ENCODE measurements at regions not wholly inside any gene's neighbourhood (a gene's known extent, or its start where the extent isn't known, plus 50 kb on each side); places are given as distances from the start of the nearest gene placed in this dataset.
"Not testable (repeated sequence)": the region's sequence is repeated elsewhere in the genome, so short reads cannot be mapped to it uniquely, and the experiment has no call there.

DNA sequence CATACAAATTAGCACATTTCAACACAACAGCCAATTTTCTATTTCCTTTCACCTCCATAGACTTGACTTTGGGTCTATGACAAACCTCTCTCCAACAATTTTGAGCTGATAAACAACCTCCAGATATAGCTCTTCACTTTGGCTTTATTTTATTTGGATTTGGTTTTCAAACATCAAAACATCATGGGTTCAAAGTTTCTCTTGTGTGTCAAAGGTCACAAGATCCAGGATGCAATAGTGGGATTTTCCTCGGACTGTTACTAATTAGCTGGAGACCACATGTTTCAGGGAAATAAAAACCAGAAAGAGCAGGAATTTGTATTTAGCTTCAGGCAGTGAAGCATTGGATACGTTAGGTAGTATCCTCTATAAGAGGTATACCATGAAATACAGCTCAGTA is 351.0 kb upstream of the SOX9 start:
- no peak for DNase-seq

DNA sequence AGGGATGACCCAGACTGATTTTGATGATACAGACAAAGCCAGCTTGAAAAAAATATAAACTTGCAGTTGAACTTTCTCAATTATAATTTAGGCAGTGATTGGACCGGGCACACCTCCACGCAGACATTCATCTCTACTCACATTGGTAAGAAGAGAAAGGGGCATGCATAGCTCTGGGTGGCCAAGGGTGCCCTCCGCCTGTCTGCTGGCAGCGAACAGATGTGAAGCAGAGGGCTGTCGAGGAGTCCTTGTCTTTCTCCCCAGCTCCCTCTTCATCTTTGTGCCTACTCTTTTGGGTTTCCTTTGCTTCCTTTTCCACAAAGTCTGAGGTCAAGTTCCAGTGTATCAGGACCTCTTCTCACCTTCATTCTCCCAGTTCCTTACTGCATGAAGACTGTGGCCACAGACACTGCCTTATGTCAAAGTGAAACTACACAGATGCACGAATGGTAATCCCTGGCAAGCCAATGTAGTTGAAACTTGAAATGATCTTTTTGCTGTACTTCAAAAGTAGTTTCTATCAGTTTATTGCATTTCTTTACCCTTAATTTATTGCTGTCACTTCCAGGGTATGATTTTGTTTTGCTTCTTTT is 343.7 kb upstream of the SOX9 start:
- DNase-seq = no peak

DNA sequence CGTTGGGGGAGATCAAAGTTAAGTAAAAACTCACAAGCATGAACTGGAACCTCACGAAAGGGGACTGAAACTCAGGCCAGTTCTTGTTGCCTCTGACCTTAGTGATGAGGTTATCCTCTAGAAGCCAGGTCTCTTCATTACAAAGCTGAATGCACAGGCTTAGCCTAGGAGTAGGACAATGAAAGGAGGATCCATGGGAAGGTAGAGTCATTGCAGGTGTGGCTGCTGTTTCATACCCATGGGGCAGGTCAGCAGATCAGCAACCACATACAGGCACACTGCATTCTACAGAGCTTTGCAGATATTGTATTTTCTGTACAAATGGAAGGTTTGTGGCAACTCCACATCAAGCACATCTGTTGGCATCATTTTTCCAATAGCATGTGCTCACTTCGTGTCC is 341.3 kb upstream of the SOX9 start:
- no peak for DNase-seq

DNA sequence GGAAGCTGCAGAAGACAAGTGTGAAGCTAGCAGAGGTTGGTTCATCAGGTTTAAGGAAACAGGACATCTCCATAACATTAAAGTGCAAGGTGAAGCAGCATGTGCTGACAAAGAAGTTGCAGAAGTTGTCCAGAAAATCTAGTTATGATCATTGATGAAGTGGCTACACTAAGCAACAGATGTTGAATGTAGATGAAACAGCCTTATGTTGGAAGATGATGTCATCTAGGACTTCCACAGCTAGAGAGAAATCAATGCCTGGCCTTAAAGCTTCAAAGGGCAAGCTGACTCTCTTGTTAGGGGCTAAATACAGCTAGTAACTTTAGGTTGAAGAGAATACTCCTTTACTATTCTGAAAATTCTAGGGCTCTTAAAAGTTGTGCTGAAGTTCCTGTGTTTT is 340.2 kb upstream of the SOX9 start:
- no peak for DNase-seq

DNA sequence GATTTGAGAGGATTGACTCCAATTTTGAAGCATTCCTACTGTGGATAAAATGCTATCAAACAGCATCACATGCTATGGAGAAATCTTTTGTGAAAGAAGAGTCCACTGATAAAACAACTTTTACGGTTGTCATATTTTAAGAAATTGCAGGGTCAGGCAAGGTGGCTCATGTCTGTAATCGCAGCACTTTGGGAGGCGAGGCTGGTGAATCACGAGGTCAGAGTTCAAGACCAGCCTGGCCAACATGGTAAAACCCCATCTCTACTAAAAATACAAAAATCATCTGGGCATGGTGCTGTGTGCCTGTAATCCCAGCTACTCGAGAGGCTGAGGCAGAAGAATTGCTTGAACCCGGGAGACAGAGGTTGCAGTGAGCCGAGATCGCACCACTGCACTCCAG is 338.8 kb upstream of the SOX9 start:
- not testable (repeated sequence) for DNase-seq

DNA sequence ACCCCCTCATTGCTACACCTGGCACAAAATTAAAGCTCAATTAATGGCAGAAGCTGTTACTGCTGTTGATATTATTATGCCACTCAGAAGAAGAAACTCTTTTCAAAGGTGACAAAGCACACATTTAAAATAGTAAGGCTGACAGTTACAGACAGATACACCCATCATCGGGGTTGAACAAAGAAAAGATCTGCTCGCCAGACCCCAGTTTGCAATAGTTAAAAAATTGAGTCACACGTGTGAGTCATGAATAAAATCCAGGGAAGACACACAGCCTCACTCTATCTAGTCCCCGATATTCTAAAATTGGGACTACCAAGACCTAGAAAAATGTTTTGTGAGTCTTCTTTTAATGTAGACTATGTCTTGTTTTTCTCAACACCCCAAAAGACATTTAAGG is 330.0 kb upstream of the SOX9 start:
- no peak for DNase-seq

DNA sequence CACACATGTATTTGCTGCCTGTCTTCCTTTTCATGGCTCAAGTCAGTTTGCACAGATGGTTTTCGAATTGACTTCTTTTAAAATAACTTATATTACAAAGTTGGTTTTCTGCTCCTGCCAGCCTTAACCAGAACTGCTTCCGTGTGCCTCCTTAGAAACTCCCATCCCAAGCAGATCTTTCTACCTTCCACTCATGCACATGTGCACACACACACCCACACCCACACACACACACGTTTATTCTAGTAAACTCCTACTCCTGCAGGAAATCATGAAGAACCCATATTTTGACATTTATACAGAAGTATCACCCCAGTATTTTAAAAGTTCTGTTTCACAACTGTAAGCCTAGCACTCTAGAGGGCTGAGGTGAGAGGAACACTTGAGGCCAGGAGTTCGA is 329.5 kb upstream of the SOX9 start:
- DNase-seq = no peak

DNA sequence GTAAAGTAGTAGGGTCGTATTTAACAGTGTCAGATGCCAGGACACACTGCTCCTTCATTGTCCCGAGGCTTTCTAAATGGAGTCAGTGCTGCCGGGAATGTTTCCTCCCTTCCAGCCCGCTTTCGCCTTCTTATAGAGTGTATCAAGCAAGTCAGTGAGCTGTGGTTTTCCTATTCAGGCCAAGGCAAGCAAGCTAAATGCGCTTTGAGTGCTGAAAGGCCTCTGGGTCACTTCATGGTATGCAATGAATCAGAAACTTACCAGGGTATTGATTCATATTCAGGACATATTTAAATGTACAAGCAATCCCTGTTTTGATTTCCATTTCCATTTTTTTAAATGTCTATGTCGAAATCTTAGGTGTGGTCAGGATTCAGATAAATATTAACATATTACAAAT is 327.9 kb upstream of the SOX9 start:
- DNase-seq = no peak

DNA sequence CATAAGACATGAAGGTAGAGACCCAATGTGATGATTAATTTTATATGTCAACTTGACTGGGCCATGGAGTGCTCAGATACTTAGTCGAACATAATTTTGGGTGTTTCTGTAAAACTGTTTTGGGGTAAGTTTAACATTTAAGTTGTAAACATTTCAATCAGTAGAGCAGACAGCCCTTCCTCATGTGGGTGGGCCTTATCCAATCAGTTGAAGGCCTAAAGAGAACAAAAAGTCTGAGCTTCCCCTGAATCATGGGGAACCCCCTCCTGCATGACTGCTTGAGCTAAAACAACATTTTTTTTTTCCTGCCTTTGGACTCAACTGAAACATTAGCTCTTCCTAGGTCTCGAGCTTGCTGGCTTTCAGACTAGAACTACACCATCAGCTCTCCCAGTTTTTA is 327.3 kb upstream of the SOX9 start:
- DNase-seq = no peak

DNA sequence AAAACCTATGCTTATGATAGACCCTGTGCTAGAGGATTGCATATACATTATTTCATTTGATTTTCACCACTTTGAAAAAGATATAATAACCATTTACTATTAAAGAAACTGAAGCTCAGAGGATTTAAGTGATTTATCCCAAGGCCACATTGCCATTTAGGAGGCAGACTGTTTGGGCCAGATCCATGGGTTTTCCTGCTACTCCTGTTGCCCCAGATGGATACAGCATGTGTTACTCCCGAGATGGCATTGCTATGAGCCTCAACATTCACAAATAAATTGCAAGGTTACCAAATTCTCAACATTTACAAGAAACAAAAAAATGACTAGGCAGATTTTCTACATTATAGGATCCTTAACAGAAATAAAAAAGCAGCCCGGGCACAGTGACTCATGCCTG is 322.1 kb upstream of the SOX9 start:
- DNase-seq = no peak

DNA sequence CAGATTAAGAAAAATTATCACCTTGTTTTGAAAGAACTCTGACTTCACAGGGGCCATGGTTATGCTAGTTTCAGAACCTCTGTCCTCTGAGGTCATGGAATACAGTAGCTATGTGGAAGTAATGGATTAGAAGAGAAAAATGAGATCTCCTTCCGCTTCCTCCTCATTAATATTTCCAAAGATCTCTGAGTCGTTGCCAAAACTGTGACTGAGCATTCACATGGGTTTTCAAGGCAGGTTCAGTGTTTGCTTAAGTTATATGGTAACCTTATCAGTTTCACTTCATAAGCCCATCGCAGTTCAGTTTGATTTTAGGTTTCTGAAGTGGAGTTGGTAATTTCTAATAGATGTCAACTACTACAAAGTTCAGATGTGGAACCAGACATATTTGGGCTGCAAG is 321.2 kb upstream of the SOX9 start:
- DNase-seq = no peak

DNA sequence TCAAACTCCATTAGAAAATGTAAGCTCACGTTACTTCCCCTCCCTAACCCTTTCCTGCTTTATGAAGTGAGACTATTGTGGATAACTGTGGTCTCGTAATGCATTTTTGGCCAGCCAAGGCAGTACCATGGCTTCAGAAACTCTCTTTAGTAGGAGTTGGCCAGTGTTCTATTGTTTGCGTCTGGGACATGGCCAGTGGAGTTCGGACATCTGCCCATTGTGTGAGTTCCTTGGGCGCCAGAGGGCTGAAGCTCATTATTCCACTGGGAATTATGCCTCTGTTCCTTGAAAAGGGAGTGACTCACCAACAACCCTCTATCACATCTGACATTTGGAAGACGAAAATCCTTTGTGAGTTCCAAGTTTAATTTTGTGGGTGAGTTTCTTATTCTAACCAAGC is 319.5 kb upstream of the SOX9 start:
- DNase-seq = no peak

DNA sequence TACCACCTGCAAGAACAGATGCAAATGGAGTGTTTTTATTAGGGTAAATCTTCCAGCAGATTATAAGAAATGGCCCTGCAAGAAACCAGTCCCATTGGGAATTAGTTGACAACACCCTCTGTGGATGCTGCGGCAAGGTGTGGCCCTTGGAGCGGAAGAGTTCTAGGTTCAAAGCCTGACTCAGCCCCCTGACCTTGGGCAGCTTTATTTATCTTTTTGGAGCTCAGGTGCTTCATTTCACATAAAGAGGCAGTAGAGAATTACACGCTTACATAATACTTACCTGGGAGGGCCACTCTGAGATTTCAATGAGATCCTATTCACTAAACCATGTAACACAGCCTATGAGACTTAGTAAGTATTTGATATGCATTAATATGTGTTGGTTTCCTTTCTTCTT is 318.2 kb upstream of the SOX9 start:
- DNase-seq = no peak

DNA sequence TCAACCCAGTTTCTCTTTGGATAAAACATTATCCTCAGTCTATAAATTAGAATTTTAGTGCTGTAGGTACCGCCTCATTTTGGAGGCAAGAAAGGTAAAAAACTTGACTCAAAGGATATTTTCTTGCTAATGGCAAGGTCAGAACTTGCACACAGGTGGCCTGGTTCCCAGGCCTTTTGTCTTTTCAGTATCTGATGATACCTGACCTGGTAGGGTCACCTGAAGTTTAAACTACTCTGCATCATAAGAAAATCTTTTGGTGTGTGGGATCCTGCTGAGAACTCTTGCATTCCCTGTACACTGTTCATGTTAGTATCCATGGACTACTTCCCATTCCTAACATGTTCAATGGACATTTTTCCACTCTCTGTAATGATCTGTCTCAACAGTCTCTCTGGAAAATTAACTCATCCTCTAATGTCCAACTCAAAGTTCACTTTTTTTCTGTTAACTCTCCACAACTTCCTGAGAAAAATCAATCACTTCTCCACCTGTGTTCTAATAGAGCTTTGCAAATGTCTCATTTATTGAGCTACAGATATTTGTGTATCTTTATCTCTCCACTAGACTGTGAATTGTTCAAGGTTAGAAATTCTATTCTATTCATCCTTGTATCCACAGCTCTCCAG is 317.1 kb upstream of the SOX9 start:
- DNase-seq = no peak

DNA sequence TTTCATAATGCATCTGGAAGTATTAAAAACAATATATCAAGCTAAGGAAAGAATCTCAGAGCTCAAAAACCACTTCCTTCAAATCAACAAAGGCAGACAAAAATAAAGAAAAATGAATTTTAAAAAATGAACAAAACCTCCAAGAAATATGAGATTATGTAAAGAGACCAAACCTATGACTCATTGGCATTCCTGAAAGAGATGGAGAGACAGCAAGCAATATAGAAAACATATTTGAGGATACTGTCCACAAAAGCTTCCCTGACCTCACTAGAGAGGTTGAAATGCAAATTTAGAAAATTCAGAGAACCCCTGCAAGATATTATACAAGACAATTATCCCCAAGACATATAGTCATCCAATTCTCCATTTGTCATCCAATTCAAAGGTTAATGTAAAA is 311.3 kb upstream of the SOX9 start:
- DNase-seq = no peak

DNA sequence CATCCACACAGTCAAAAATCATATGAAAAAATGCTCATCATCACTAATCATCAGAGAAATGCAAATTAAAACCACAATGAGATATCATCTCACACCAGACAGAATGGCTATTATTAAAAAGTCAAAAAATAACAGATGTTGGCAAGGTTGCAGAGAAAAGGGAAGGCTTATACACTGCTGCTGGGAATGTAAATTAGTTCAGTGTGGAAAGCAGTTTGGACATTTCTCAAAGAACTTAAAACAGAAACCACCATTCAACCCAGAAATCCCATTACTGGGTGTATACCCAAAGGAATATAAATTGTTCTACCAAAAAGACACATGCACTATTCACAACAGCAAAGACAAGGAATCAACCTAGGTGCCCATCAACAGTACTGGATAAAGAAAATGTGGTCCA is 307.0 kb upstream of the SOX9 start:
- DNase-seq = not testable (repeated sequence)

DNA sequence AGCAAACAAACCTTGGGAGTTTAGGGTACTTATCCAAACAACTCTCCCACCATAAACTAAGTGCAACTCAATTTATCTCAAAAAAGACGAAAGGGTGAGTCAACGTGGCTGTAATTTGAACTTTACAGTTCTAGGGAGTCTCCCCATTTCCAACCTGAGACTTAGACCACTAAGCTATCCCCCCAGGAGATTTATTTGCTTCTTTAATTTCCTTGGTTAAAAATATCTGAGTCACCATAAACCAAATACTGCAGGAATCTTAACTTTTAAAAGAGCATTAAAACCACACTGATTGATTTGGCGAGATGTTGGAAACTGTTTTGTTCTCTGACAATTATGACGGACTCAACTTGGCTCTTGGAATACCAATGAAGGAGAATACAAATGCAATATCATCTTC is 299.3 kb upstream of the SOX9 start:
- no peak for DNase-seq

DNA sequence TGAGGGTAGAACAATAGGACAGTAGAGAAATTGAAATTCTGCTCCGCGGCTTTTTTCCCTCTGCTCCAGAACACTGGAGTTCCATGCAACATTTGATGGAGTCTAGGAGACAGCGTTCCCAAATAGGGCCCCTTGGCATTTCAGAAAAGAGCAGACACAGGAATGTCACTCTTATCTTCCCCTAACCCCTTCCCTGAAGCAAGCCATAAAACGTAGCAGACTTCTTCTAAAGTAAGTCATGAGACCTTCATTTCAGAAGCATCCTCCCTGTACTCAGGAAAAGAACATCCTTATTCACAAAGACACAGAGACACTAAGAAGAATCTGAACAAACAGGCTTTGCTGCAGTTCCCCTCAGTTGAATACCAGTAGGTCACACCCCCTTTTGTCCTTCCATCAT is 296.1 kb upstream of the SOX9 start:
- DNase-seq = no peak

DNA sequence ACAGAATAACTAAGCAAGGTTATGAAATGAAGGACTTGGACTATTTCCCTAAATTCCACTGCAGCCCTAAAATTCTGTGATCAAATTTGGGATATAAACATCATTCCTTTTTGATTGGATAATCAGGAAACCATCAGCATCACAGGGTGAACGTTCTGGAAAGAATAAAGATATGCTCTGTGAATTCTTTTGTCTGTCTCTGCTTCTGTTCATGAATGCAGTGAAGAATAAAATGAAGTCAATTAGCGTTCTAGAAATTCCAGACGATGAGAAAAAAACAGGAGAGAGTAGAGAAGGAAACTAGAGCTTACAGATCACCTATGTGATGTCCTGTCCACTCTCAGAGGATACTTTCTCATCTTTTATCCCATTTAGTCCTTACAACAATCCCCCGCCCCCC is 295.1 kb upstream of the SOX9 start:
- DNase-seq = no peak

DNA sequence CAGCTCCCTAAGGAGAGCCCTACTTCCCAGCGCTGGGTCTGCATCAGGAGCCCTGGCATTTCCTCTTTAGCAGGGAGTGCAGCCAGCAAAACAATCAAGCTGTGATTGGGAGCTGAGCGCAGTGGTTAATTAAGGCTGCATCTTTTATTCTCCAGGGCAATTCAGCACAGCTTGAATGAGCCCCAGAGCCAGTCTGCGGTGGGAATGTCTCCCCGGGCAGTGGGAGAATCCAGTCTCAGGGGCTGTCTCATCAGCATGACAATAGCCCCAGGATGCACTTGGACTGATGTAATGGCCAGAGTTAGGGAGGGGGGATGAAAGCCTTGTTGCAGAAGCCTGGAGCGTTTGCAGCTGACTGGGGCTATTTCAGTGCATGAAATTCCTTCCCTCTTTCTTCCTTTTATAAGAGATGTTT is 292.6 kb upstream of the SOX9 start:
- peak; percentile 67 for DNase-seq

DNA sequence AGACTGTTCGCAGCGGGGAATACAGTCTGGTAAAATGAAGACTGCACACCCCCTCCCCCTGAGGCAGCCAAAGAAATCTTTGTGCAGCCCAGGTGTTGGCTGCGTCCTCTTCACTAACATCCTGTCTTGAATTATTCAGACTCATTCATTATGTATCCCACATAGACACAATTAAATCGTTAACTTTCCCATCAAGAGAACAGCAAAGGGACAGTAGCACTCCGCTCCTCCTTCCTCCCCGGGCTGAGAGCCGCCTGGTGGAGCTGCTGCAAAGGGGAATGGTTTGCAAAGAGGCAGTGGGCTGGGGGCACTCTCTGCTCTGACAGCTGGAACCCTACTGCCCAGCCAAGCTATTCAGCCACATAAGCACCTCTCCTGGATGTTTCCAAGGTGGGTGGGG is 290.0 kb upstream of the SOX9 start:
- DNase-seq = no peak

DNA sequence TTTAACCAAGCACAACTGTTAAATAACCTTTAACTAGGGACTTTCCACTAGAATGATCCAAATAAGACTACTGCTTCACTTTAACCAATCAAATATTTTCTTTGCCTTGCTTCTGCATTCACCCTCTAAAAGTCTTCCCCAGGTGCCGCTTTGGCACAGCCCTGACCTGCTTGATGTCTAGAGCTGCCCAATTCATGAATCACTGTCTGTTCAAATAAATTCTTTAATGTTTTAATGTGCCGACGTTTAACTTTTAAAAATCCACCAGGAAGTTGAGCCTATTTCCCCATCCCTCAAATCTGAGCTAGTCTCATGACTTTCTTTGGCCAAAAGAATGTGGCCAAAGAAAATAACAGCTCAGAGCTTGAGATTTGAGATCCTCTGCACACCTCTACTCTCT is 277.8 kb upstream of the SOX9 start:
- no peak for DNase-seq

DNA sequence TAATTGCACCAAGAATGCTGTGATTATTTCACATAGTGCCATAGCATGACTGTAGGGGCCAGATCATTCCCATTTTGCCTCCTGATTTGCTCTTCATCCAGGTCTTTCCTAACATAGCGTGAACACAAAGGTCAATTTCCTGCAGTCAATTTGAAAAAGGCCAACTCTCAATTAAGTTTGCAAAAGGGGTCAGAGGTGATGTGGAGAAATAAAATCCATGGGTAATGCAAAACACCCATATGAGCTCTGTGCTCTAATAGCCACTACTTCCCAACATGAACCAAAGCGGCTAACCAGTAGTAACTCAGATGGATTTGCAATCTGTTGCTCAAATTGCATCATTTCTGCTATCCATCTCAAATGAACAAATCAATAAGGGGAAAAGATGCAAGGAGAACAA is 275.5 kb upstream of the SOX9 start:
- no peak for DNase-seq

DNA sequence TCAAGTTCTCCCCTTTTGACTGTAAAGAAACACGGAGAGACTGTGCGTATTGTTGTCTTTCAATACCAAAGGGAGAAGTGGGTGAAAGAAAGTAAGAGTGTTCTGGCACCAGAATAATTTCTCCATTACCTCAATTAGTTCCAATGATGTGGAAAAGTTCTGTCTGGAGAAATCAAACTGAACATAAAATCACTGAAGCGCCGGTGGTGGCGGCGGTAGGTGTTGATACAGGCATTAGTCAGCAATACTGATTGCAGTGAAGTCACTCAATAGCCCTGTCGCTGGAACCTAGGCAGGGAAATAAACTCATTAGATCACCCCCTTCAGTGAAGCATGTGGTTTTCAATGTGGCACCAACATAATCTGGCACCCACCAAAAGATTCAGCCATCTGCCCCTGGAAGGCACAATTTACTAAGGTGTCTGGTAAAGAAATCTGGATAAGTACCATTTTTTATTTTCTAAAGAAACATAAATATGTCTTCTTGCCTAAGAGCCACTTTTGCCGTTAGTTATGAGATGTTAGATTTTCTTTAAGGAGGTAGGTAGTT is 274.2 kb upstream of the SOX9 start:
- DNase-seq = no peak
